Rectal smooth muscle tissue (tissue), 1 donor: ENCODE measurements at regions not wholly inside any gene's neighbourhood (a gene's known extent, or its start where the extent isn't known, plus 50 kb on each side); places are given as distances from the start of the nearest gene placed in this dataset.
"Not testable (repeated sequence)": the region's sequence is repeated elsewhere in the genome, so short reads cannot be mapped to it uniquely, and the experiment has no call there.

Experiments
- H3K27ac ChIP-seq: one replicate; pipeline ENCODE4 v1.7.0; 2013; ENCODE audit warnings: low read depth, low read length, inconsistent platforms
- H3K27me3 ChIP-seq: one replicate; pipeline ENCODE4 v1.7.0; 2013; ENCODE audit warnings: low read length; ENCODE audit not compliant: control insufficient read depth, insufficient read depth
- H3K36me3 ChIP-seq: one replicate; pipeline ENCODE4 v1.7.0; 2013; ENCODE audit warnings: low read length; ENCODE audit not compliant: control insufficient read depth, insufficient read depth
- H3K4me1 ChIP-seq: one replicate; pipeline ENCODE4 v1.7.0; 2013; ENCODE audit warnings: low read length; ENCODE audit not compliant: control insufficient read depth, insufficient read depth
- H3K4me3 ChIP-seq: one replicate; pipeline ENCODE4 v1.7.0; 2013; ENCODE audit warnings: low read length
- H3K9ac ChIP-seq: one replicate; pipeline ENCODE4 v1.7.0; 2013; ENCODE audit warnings: low read length

DNA sequence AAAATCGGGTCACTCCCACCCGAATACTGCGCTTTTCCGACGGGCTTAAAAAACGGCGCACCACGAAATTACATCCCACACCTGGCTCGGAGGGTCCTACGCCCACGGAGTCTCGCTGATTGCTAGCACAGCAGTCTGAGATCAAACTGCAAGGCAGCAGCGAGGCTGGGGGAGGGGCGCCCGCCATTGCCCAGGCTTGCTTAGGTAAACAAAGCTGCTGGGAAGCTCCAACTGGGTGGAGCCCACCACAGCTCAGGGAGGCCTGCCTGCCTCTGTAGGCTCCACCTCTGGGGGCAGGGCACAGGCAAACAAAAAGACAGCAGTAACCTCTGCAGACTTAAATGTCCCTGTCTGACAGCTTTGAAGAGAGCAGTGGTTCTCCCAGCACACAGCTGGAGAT lies 325.7 kb upstream of the PIK3R1 start:
- not testable (repeated sequence) for H3K4me1 ChIP-seq, H3K36me3 ChIP-seq, H3K27ac ChIP-seq, H3K4me3 ChIP-seq, H3K27me3 ChIP-seq, H3K9ac ChIP-seq

- Histone ChIP-seq H3K27ac (no peak overlapping the region), H3K9ac (no peak overlapping the region), H3K36me3 (no peaks in the 10 kb centered on the region), H3K4me1 (no peaks in the 10 kb centered on the region), H3K4me3 (no peak overlapping the region), H3K27me3 (no peaks in the 10 kb centered on the region)
Observed at GRCh38 chr5:67887748-67888161, 327.8 kb upstream of the PIK3R1 start.

- H3K9ac ChIP-seq = no peak overlapping the region
- H3K27me3 ChIP-seq = no peaks in the 10 kb centered on the region
- H3K4me3 ChIP-seq = no peak overlapping the region
- H3K4me1 ChIP-seq = no peaks in the 10 kb centered on the region
- H3K36me3 ChIP-seq = no peaks in the 10 kb centered on the region
- H3K27ac ChIP-seq = no peak overlapping the region
Observed at GRCh38 chr5:67886761-67887160, 328.8 kb upstream of the PIK3R1 start.

DNA sequence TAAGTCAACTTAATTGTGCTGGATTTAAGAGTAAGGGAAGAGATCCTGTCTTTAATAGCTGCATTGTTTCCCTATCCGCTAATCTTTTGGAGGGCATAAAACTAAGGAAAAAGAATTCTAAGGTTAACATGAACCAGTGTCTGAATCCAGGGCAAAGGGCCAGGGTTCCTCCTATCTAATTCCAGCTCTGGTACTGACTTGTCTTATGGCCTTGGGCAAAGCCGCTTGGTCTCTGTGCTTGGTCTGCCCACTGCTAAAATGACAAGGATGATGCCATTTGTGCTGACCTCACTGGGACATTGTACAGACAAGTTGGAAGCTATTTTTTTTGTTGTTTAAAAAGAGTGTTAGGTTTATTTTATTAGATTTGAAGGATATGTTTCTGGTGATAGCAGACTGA lies 334.7 kb upstream of the PIK3R1 start:
- H3K4me1 ChIP-seq = no peaks in the 10 kb centered on the region
- H3K36me3 ChIP-seq = no peaks in the 10 kb centered on the region
- no peak overlapping the region for H3K9ac ChIP-seq
- no peak overlapping the region for H3K4me3 ChIP-seq
- H3K27me3 ChIP-seq = no peaks in the 10 kb centered on the region
- no peak overlapping the region for H3K27ac ChIP-seq

DNA sequence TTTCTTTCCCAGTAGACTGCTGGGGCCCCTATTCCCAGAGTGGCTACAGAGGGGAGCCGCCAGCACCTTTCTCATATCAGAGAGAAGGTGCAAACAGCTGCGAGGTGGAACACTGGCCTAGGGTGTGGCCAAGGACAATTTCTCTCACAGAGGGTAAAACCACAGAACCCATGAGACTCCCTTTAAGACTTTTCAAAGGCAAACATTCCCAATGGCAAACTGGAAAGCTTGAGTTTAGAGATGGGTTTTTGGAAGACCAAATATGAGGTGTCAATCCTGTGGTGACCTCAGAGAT lies 335.1 kb upstream of the PIK3R1 start:
- no peaks in the 10 kb centered on the region for H3K36me3 ChIP-seq
- no peak overlapping the region for H3K9ac ChIP-seq
- H3K27ac ChIP-seq = no peak overlapping the region
- H3K27me3 ChIP-seq = no peaks in the 10 kb centered on the region
- no peak overlapping the region for H3K4me3 ChIP-seq
- H3K4me1 ChIP-seq = no peaks in the 10 kb centered on the region

- no peak overlapping the region for H3K27ac ChIP-seq
- H3K4me1 ChIP-seq = no peaks in the 10 kb centered on the region
- H3K9ac ChIP-seq = no peak overlapping the region
Observed at GRCh38 chr5:67879620-67880510, 335.7 kb upstream of the PIK3R1 start.

DNA sequence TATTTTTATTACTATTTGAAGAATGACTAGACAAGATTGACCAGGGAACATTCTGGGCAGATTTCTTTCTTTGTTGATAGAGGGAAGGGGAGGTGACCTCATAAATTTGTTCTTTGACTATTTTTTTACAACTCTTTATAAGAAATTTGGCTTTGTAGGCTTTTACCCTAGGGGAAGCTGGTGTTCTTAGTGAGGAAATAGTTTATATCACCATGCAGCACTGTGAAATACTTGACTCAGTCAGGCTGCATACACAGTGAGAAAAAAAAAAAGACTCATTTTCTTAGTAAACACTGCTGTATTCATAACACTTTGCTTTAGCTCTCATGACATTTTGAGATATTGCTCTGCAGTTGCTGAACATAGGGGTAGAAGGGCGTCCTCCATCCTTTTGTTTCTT lies 336.6 kb upstream of the PIK3R1 start:
- no peak overlapping the region for H3K27ac ChIP-seq
- H3K9ac ChIP-seq = no peak overlapping the region
- H3K27me3 ChIP-seq = no peaks in the 10 kb centered on the region
- no peak overlapping the region for H3K4me3 ChIP-seq
- H3K4me1 ChIP-seq = no peaks in the 10 kb centered on the region
- no peaks in the 10 kb centered on the region for H3K36me3 ChIP-seq

More at GRCh38 chr5:67879620-67880510, 335.7 kb upstream of the PIK3R1 start:
- no peak overlapping the region for H3K4me3 ChIP-seq
- H3K27me3 ChIP-seq = no peaks in the 10 kb centered on the region
- H3K36me3 ChIP-seq = no peaks in the 10 kb centered on the region

DNA sequence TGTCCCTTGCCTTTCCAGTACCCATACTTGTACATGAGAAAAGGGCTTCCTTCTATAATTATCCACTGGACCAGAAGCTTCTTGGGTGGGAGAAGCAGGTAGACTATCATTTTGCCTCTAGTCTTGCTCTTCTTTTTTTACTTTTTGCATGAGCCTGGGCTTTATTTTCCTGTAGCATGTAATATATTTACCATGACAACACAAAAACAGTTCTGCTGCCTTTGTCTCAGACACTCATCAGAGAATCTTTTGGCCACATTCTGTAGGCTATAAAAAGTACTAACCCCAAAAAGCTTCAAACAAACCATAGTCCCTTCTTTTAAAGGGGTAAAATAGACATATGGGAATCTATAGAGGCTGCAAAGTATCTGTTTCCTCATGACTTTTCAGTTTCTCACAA lies 339.2 kb upstream of the PIK3R1 start:
- H3K27ac ChIP-seq = no peak overlapping the region
- H3K36me3 ChIP-seq = no peaks in the 10 kb centered on the region
- H3K27me3 ChIP-seq = no peaks in the 10 kb centered on the region
- H3K4me1 ChIP-seq = no peaks in the 10 kb centered on the region
- no peak overlapping the region for H3K4me3 ChIP-seq
- H3K9ac ChIP-seq = no peak overlapping the region

DNA sequence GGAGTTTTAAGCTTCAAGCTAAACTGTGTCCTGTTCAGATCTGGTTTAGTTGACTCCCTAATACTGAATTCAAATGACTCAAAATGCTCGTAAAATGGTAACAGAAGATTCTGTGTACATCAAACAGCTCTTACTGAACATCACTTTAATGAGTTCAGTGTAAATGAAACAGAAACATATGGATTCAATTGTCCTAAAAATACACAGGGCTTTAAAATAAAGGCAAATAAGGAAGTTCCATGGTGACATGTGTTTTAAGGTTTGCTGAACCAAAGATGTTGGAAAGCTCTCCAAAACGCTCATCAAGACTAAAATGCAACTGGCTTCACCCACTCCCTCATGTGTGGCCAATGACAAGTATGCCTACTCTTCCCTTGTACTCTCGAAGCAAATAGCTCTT lies 340.0 kb upstream of the PIK3R1 start:
- Histone ChIP-seq H3K4me1 (no peaks in the 10 kb centered on the region), H3K4me3 (no peak overlapping the region), H3K9ac (no peak overlapping the region), H3K27me3 (no peaks in the 10 kb centered on the region), H3K27ac (no peak overlapping the region), H3K36me3 (no peaks in the 10 kb centered on the region)

- Histone ChIP-seq H3K9ac (no peak overlapping the region), H3K27ac (no peak overlapping the region), H3K4me3 (no peak overlapping the region), H3K36me3 (no peaks in the 10 kb centered on the region), H3K27me3 (no peaks in the 10 kb centered on the region), H3K4me1 (no peaks in the 10 kb centered on the region)
Observed at GRCh38 chr5:67873935-67874334, 341.6 kb upstream of the PIK3R1 start.

DNA sequence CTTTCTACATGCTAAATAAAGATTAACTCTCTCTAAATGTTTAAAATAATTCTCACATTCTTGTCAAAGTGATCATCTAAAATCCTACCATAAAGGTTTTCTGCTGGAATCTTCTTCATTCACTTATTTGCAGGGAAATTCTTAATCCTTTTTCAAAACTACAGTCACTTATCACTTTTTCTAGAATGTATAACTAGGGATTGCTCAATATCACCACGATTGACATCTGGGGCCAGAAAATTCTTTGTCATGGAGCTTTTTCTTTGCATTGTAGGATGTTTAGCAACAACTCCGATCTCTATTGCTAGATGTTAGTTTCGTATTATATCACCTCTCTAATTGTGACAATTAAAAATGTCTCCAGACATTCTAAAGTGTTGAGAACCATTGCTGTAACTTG lies 344.9 kb upstream of the PIK3R1 start:
- Histone ChIP-seq H3K27me3 (no peaks in the 10 kb centered on the region), H3K36me3 (no peaks in the 10 kb centered on the region), H3K9ac (no peak overlapping the region), H3K4me3 (no peak overlapping the region), H3K4me1 (no peaks in the 10 kb centered on the region), H3K27ac (no peak overlapping the region)

GRCh38 chr5:67864335-67864734 lies 351.2 kb upstream of the PIK3R1 start:
- H3K36me3 ChIP-seq, H3K27ac ChIP-seq, H3K4me1 ChIP-seq, H3K9ac ChIP-seq, H3K4me3 ChIP-seq, H3K27me3 ChIP-seq: not testable (repeated sequence)

DNA sequence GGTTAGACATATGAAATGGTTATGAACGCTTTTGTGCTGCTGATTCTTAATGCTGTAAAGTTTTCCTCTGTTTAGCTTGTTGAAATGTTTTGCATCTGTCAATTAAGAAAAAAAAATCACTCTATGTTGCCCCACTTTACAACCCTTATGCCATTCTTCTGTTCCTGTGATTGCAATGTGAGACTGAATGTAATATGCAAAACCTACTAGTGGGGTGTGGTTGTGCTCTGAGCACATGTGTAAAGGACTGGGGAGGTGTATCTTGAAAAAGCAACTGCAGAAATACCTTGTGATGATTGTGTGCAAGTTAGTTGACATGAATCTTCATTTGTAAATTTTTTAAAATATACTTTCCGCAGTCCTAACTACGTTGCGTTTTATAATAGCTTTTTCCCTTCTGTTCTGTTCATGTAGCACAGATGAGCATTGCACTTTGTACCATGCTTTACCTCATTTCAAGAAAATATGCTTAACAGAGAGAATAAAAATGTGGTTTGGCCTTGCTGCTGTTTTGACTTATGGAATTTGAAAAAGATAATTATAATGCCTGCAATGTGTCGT lies 357.0 kb upstream of the PIK3R1 start:
- Histone ChIP-seq H3K4me3 (no peak overlapping the region), H3K36me3 (no peaks in the 10 kb centered on the region), H3K4me1 (no peaks in the 10 kb centered on the region), H3K27me3 (no peaks in the 10 kb centered on the region), H3K9ac (no peak overlapping the region), H3K27ac (no peak overlapping the region)
